HepG2 (cell line): ENCODE measurements at regions not wholly inside any gene's neighbourhood (a gene's known extent, or its start where the extent isn't known, plus 50 kb on each side); places are given as distances from the start of the nearest gene placed in this dataset.
A peak's percentile ranks its signal among the peaks of the same experiment; 100 is the strongest.

Experiments used
- ARNTL ChIP-seq: sonication (generic); formaldehyde crosslinking; IDR thresholded peaks from 2 replicates; pipeline ENCODE4 v1.4.0; 2020; ENCODE audit warnings: mild to moderate bottlenecking, missing genetic modification reagents
- CC2D1A ChIP-seq: sonication (generic); formaldehyde crosslinking; IDR thresholded peaks from 2 replicates; pipeline ENCODE4 v1.8.1; 2023; ENCODE audit warnings: mild to moderate bottlenecking, missing genetic modification reagents
- IKZF4 ChIP-seq: sonication (generic); formaldehyde crosslinking; IDR thresholded peaks from 2 replicates; pipeline ENCODE4 v1.5.1; 2020; ENCODE audit warnings: borderline replicate concordance, mild to moderate bottlenecking, low read depth, missing genetic modification reagents; ENCODE audit errors: not compliant biosample characterization
- IRF9 ChIP-seq: sonication (generic); formaldehyde crosslinking; IDR thresholded peaks from 2 replicates; pipeline ENCODE4 v1.8.0; 2022; ENCODE audit warnings: missing genetic modification reagents, mild to moderate bottlenecking, borderline replicate concordance
- KLF15 ChIP-seq: sonication (generic); formaldehyde crosslinking; IDR thresholded peaks from 2 replicates; pipeline ENCODE4 v1.8.1; 2023; ENCODE audit warnings: borderline replicate concordance, mild to moderate bottlenecking, inconsistent platforms, missing genetic modification reagents, mixed read lengths
- NR2C2 ChIP-seq: sonication (generic); formaldehyde crosslinking; IDR thresholded peaks from 2 replicates; pipeline ENCODE4 v1.4.0; 2020; ENCODE audit warnings: missing genetic modification reagents, mild to moderate bottlenecking, moderate library complexity, borderline replicate concordance
- RELA ChIP-seq: sonication (generic); formaldehyde crosslinking; IDR thresholded peaks from 2 replicates; pipeline ENCODE4 v1.4.0; 2020; ENCODE audit warnings: missing genetic modification reagents
- RERE ChIP-seq: IDR thresholded peaks from 2 replicates; pipeline ENCODE4 v1.6.1; 2016; ENCODE audit warnings: low read depth, missing genetic modification reagents, missing compliant biosample characterization
- SP2 ChIP-seq: sonication (generic); formaldehyde crosslinking; IDR thresholded peaks from 2 replicates; pipeline ENCODE4 v1.5.1; 2020; ENCODE audit warnings: mild to moderate bottlenecking, missing genetic modification reagents
- TFDP2 ChIP-seq: sonication (generic); formaldehyde crosslinking; IDR thresholded peaks from 2 replicates; pipeline ENCODE4 v1.4.0; 2020; ENCODE audit warnings: missing genetic modification reagents
- TMF1 ChIP-seq: sonication (generic); formaldehyde crosslinking; IDR thresholded peaks from 2 replicates; pipeline ENCODE4 v1.8.1; 2022; ENCODE audit warnings: low read depth, missing genetic modification reagents
- ZBTB2 ChIP-seq: sonication (generic); formaldehyde crosslinking; IDR thresholded peaks from 2 replicates; pipeline ENCODE4 v1.8.0; 2022; ENCODE audit warnings: low read depth, missing genetic modification reagents
- ZC3H4 ChIP-seq: sonication (generic); formaldehyde crosslinking; IDR thresholded peaks from 2 replicates; pipeline ENCODE4 v1.4.0; 2020; ENCODE audit warnings: missing genetic modification reagents, borderline replicate concordance
- ZNF160 ChIP-seq: sonication (generic); formaldehyde crosslinking; IDR thresholded peaks from 2 replicates; pipeline ENCODE4 v1.8.0; 2022; ENCODE audit warnings: mild to moderate bottlenecking, inconsistent platforms, missing genetic modification reagents
- ZNF230 ChIP-seq: sonication (generic); formaldehyde crosslinking; IDR thresholded peaks from 2 replicates; pipeline ENCODE4 v1.4.0; 2020; ENCODE audit warnings: mild to moderate bottlenecking, missing genetic modification reagents
- ZNF562 ChIP-seq: sonication (generic); formaldehyde crosslinking; IDR thresholded peaks from 2 replicates; pipeline ENCODE4 v1.8.0; 2022; ENCODE audit warnings: missing genetic modification reagents, borderline replicate concordance
- ZNF580 ChIP-seq: IDR thresholded peaks from 2 replicates; pipeline ENCODE4 v1.6.1; 2016; ENCODE audit warnings: low read depth, borderline replicate concordance
- ZNF746 ChIP-seq: sonication (generic); formaldehyde crosslinking; IDR thresholded peaks from 2 replicates; pipeline ENCODE4 v1.8.0; 2022; ENCODE audit warnings: mild to moderate bottlenecking, missing genetic modification reagents
- ZNF879 ChIP-seq: sonication (generic); formaldehyde crosslinking; IDR thresholded peaks from 2 replicates; pipeline ENCODE4 v1.8.1; 2023; ENCODE audit warnings: missing genetic modification reagents
- ZNF891 ChIP-seq: sonication (generic); formaldehyde crosslinking; IDR thresholded peaks from 2 replicates; pipeline ENCODE4 v1.5.0; 2020; ENCODE audit warnings: mild to moderate bottlenecking, missing genetic modification reagents
- ZSCAN9 ChIP-seq: IDR thresholded peaks from 2 replicates; pipeline ENCODE4 v1.6.1; 2016; ENCODE audit warnings: borderline replicate concordance
- ZZZ3 ChIP-seq: sonication (generic); formaldehyde crosslinking; IDR thresholded peaks from 2 replicates; pipeline ENCODE4 v1.4.0; 2020; ENCODE audit warnings: missing genetic modification reagents, mild to moderate bottlenecking, borderline replicate concordance

- TF ChIP-seq TFDP2 (no peak), NR2C2 (CRISPR knock-in tag) (no peak), RELA (CRISPR knock-in tag) (no peak), ZSCAN9 (CRISPR knock-in tag) (no peak), ZNF879 (CRISPR knock-in tag) (no peak), ZNF746 (CRISPR knock-in tag) (no peak), TMF1 (CRISPR knock-in tag) (no peak), IKZF4 (CRISPR knock-in tag) (no peak), ARNTL (CRISPR knock-in tag) (no peak), RERE (CRISPR knock-in tag) (no peak), ZNF562 (CRISPR knock-in tag) (no peak), ZNF230 (CRISPR knock-in tag) (no peak), ZNF160 (CRISPR knock-in tag) (no peak), ZBTB2 (CRISPR knock-in tag) (no peak), KLF15 (CRISPR knock-in tag) (no peak), ZZZ3 (CRISPR knock-in tag) (no peak), SP2 (CRISPR knock-in tag) (no peak), IRF9 (CRISPR knock-in tag) (no peak), CC2D1A (no peak), ZC3H4 (CRISPR knock-in tag) (no peak), ZNF580 (CRISPR knock-in tag) (peak; percentile 36; the same call in 1 of the 2 replicates), ZNF891 (CRISPR knock-in tag) (no peak)
Measured at GRCh38 chr14:54329082-54329695, 67.6 kb upstream of the CDKN3 start (continued).
